Liver (tissue), 3 donors: ENCODE measurements at regions not wholly inside any gene's neighbourhood (a gene's known extent, or its start where the extent isn't known, plus 50 kb on each side); places are given as distances from the start of the nearest gene placed in this dataset.

Experiments
- CTCF ChIP-seq: fragments of 150-350 bp; IDR thresholded peaks from 2 replicates; pipeline ENCODE4 v1.5.1; 2017; ENCODE audit warnings: improper control_type of control experiment, low read depth, low read length; ENCODE audit not compliant: missing input control
- GABPA ChIP-seq, 2 donors: IDR thresholded peaks in 1 of 2; conservative IDR thresholded peaks in 1 of 2; 2 replicates each; pipeline ENCODE4 v1.6.1; 2016; ENCODE audit warnings: antibody characterized with exemption in 2 of 2, mild to moderate bottlenecking in 1 of 2, moderate library complexity in 1 of 2
- HNF4A ChIP-seq, 2 donors: conservative IDR thresholded peaks; 2 replicates each; pipeline ENCODE4 v1.6.1; 2016; ENCODE audit warnings: antibody characterized with exemption in 2 of 2, mild to moderate bottlenecking in 2 of 2
- RAD21 ChIP-seq, 2 donors: IDR thresholded peaks; 2 replicates each; pipeline ENCODE4 v1.6.1; 2016; ENCODE audit warnings: antibody characterized with exemption in 2 of 2, mild to moderate bottlenecking in 2 of 2
- TAF1 ChIP-seq: conservative IDR thresholded peaks from 2 replicates; pipeline ENCODE4 v1.6.1; 2016; ENCODE audit warnings: antibody characterized with exemption, mild to moderate bottlenecking
- TF ChIP-seq, protein P1 (sequence below): IDR thresholded peaks from 2 replicates; pipeline ENCODE4 v1.6.1; 2016; ENCODE audit warnings: antibody characterized with exemption
- donor health status: healthy.
- donor health status: healthy.

DNA sequence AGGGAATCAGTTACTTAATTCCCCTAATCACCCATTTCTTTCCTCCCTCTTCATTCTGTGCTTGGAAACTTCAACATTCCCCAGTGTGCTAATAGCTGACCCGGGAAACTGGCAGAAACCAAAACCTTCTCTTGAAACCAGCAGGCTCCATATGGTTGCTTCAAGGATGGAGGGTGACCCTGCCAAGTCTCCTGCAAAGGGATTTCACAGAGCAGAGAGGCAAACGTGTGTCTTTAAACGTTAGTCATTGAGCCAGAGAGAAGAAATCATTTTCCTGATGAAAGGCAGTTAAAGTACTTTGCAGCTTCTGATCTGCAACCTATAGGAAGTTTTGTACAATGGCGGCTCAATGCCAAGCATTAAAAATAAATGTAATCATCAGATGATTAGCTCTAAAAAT lies 220.9 kb downstream of the POU4F1 start:
- TF ChIP-seq TAF1: no peak
- no peak for TF ChIP-seq CTCF
- TF ChIP-seq, protein P1, sequence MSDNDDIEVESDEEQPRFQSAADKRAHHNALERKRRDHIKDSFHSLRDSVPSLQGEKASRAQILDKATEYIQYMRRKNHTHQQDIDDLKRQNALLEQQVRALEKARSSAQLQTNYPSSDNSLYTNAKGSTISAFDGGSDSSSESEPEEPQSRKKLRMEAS: no peak
- no peak for TF ChIP-seq GABPA (IDR thresholded peaks at IDR 0.05 in 1 of 2, conservative IDR thresholded peaks at IDR 0.05 in 1 of 2)
- TF ChIP-seq RAD21 (IDR thresholded peaks at IDR 0.05): no peak
- TF ChIP-seq HNF4A (conservative IDR thresholded peaks at IDR 0.05): no peak
